Middle frontal gyrus (tissue), 1 donor: ENCODE measurements at regions not wholly inside any gene's neighbourhood (a gene's known extent, or its start where the extent isn't known, plus 50 kb on each side); places are given as distances from the start of the nearest gene placed in this dataset.

Experiments
- DNase-seq: peaks from one replicate; pipeline ENCODE4 v3.0.0-alpha.2; 2015; ENCODE audit warnings: low spot score; ENCODE audit errors: extremely low spot score

GRCh38 chr1:193513032-193513431 lies 326.6 kb upstream of the B3GALT2 start:
- DNase-seq = no peak

- no peak for DNase-seq
Measured at GRCh38 chr1:193504920-193505319, 318.5 kb upstream of the B3GALT2 start.

- no peak for DNase-seq
Measured at GRCh38 chr1:193498088-193498655, 311.8 kb upstream of the B3GALT2 start.

- no peak for DNase-seq
Measured at GRCh38 chr1:193494368-193494767, 308.0 kb upstream of the B3GALT2 start.

GRCh38 chr1:193489191-193489590 lies 302.8 kb upstream of the B3GALT2 start:
- DNase-seq = no peak

GRCh38 chr1:193487722-193488121 lies 301.3 kb upstream of the B3GALT2 start:
- no peak for DNase-seq

- DNase-seq = no peak
Measured at GRCh38 chr1:193486671-193487229, 300.3 kb upstream of the B3GALT2 start.

GRCh38 chr1:193480755-193481154 lies 294.3 kb upstream of the B3GALT2 start:
- DNase-seq = no peak

- DNase-seq = no peak
Measured at GRCh38 chr1:193479187-193479586, 292.8 kb upstream of the B3GALT2 start.

- DNase-seq = no peak
Measured at GRCh38 chr1:193476748-193477147, 290.3 kb upstream of the B3GALT2 start.

GRCh38 chr1:193473932-193474331 lies 287.5 kb upstream of the B3GALT2 start:
- no peak for DNase-seq

- DNase-seq = no peak
Measured at GRCh38 chr1:193472838-193473398, 286.5 kb upstream of the B3GALT2 start.

GRCh38 chr1:193472430-193472829 lies 286.0 kb upstream of the B3GALT2 start:
- DNase-seq = no peak

- DNase-seq = no peak
Measured at GRCh38 chr1:193471981-193472380, 285.6 kb upstream of the B3GALT2 start.

- DNase-seq = no peak
Measured at GRCh38 chr1:193463326-193463932, 277.0 kb upstream of the B3GALT2 start.

GRCh38 chr1:193462629-193463320 lies 276.4 kb upstream of the B3GALT2 start:
- no peak for DNase-seq

GRCh38 chr1:193458628-193459027 lies 272.2 kb upstream of the B3GALT2 start:
- DNase-seq = no peak

- no peak for DNase-seq
Measured at GRCh38 chr1:193457676-193458075, 271.3 kb upstream of the B3GALT2 start.

GRCh38 chr1:193456811-193457280 lies 270.4 kb upstream of the B3GALT2 start:
- DNase-seq = no peak

GRCh38 chr1:193451606-193452005 lies 265.2 kb upstream of the B3GALT2 start:
- no peak for DNase-seq

- DNase-seq = no peak
Measured at GRCh38 chr1:193451001-193451400, 264.6 kb upstream of the B3GALT2 start.
